HL-60 (cell line): ENCODE measurements at regions not wholly inside any gene's neighbourhood (a gene's known extent, or its start where the extent isn't known, plus 50 kb on each side); places are given as distances from the start of the nearest gene placed in this dataset.
"Not testable (repeated sequence)": the region's sequence is repeated elsewhere in the genome, so short reads cannot be mapped to it uniquely, and the experiment has no call there.

Experiments used
- DNase-seq, 2 experiments: peaks; one replicate each; pipeline ENCODE4 v3.0.0-alpha.2; 2010 to 2020; ENCODE audit warnings: low read depth in 1 of 2, low spot score in 1 of 2
- H3K27ac ChIP-seq: fragments of 250-450 bp; sonication (Bioruptor Pico); replicated peaks from 2 replicates; pipeline ENCODE4 v1.5.1; 2020; ENCODE audit warnings: mild to moderate bottlenecking, moderate library complexity
- H3K27me3 ChIP-seq: fragments of 250-450 bp; sonication (Bioruptor Pico); 2 replicates; pipeline ENCODE4 v1.5.1; 2021; ENCODE audit warnings: mild to moderate bottlenecking, moderate library complexity; ENCODE audit not compliant: insufficient read depth, poor library complexity, severe bottlenecking
- H3K4me3 ChIP-seq: replicated peaks from 2 replicates; pipeline ENCODE4 v1.5.1; 2011; ENCODE audit warnings: mild to moderate bottlenecking, control low read depth, low read length; ENCODE audit not compliant: insufficient read depth
- CTCF ChIP-seq: IDR thresholded peaks from one replicate; pipeline ENCODE4 v1.5.1; 2011; ENCODE audit warnings: low read length, control low read depth, inconsistent platforms; ENCODE audit not compliant: insufficient read depth
- GABPA ChIP-seq: IDR thresholded peaks from 2 replicates; pipeline ENCODE4 v1.6.1; 2012; ENCODE audit warnings: low read depth
- POLR2AphosphoS5 ChIP-seq: IDR thresholded peaks from 2 replicates; pipeline ENCODE4 v1.6.1; 2012; ENCODE audit warnings: low read depth
- SPI1 ChIP-seq: IDR thresholded peaks from 2 replicates; pipeline ENCODE4 v1.6.1; 2012; ENCODE audit warnings: low read depth, mild to moderate bottlenecking, borderline replicate concordance
- TF ChIP-seq, protein P1 (sequence below): IDR thresholded peaks from 2 replicates; pipeline ENCODE4 v1.6.1; 2012; ENCODE audit warnings: low read depth; ENCODE audit not compliant: insufficient replicate concordance

GRCh38 chr2:220753486-220753885 lies 818.6 kb downstream of the EPHA4 start:
- Histone ChIP-seq H3K27me3 (no peaks in the 10 kb centered on the region), H3K4me3 (no peak overlapping the region), H3K27ac (no peak overlapping the region)
- no peak for DNase-seq
- TF ChIP-seq POLR2AphosphoS5 (no peak), GABPA (no peak), SPI1 (no peak), CTCF (no peak)
- TF ChIP-seq, protein P1, sequence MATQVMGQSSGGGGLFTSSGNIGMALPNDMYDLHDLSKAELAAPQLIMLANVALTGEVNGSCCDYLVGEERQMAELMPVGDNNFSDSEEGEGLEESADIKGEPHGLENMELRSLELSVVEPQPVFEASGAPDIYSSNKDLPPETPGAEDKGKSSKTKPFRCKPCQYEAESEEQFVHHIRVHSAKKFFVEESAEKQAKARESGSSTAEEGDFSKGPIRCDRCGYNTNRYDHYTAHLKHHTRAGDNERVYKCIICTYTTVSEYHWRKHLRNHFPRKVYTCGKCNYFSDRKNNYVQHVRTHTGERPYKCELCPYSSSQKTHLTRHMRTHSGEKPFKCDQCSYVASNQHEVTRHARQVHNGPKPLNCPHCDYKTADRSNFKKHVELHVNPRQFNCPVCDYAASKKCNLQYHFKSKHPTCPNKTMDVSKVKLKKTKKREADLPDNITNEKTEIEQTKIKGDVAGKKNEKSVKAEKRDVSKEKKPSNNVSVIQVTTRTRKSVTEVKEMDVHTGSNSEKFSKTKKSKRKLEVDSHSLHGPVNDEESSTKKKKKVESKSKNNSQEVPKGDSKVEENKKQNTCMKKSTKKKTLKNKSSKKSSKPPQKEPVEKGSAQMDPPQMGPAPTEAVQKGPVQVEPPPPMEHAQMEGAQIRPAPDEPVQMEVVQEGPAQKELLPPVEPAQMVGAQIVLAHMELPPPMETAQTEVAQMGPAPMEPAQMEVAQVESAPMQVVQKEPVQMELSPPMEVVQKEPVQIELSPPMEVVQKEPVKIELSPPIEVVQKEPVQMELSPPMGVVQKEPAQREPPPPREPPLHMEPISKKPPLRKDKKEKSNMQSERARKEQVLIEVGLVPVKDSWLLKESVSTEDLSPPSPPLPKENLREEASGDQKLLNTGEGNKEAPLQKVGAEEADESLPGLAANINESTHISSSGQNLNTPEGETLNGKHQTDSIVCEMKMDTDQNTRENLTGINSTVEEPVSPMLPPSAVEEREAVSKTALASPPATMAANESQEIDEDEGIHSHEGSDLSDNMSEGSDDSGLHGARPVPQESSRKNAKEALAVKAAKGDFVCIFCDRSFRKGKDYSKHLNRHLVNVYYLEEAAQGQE, result no peak

- Histone ChIP-seq H3K27ac (no peak overlapping the region), H3K4me3 (no peak overlapping the region), H3K27me3 (no peaks in the 10 kb centered on the region)
- DNase-seq, result no peak
- TF ChIP-seq, protein P1, result no peak
- TF ChIP-seq POLR2AphosphoS5, result no peak
- TF ChIP-seq CTCF, result no peak
- TF ChIP-seq GABPA, result no peak
- no peak for TF ChIP-seq SPI1
Observed at GRCh38 chr2:220756653-220757052, 815.5 kb downstream of the EPHA4 start.

DNA sequence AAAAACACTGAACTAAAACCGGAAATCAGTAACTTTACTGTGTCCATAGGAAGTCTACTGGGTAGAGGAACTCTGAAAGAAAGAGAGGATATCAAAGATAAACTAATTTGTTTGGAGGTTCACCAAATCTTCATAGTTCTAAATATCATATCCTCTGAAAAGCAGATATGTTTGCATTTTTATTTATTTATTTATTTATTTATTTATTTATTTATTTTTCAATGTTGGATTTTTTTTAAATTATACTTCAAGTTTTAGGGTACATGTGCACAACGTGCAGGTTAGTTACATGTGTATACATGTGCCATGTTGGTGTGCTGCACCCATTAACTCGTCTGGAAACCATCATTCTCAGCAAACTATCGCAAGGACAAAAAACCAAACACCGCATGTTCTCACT lies 813.7 kb downstream of the EPHA4 start:
- not testable (repeated sequence) for DNase-seq, H3K27ac ChIP-seq, H3K27me3 ChIP-seq, H3K4me3 ChIP-seq

- no peaks in the 10 kb centered on the region for H3K27me3 ChIP-seq
- no peak overlapping the region for H3K4me3 ChIP-seq
- H3K27ac ChIP-seq, result no peak overlapping the region
- TF ChIP-seq POLR2AphosphoS5 (no peak), GABPA (no peak), CTCF (no peak), SPI1 (no peak)
- TF ChIP-seq, protein P1, result no peak
- DNase-seq, result no peak
Observed at GRCh38 chr2:220764171-220764570, 807.9 kb downstream of the EPHA4 start.
